GM18507 (cell line): ENCODE measurements at regions not wholly inside any gene's neighbourhood (a gene's known extent, or its start where the extent isn't known, plus 50 kb on each side); places are given as distances from the start of the nearest gene placed in this dataset.
"Not testable (repeated sequence)": the region's sequence is repeated elsewhere in the genome, so short reads cannot be mapped to it uniquely, and the experiment has no call there.

Source experiments
- DNase-seq: peaks from one replicate; pipeline ENCODE4 v3.0.0; 2011; ENCODE audit warnings: low read depth; ENCODE audit not compliant: insufficient read length; ENCODE audit errors: extremely low spot score
- FAIRE-seq: peaks from 2 replicates; lab custom pipeline; 2011; peaks lifted over from hg19 to GRCh38; lab: Jason Lieb, UNC

DNA sequence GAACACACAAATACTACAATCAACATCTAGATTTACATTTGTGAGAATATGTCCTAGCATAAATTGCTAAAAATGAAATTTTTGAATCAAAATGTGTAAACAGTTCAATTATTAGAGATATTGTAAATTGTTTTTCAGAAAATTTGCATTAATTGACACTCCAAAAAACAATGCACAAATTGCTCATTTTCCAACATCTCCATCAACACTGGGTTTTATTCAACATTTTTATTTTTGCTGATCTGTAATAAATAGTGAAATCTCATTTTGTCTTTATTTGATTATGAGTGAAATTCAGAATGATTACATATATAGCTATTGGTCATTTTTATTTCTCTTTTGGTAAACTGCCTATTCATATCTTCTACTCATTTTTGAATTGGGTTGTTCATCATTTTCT, 120.0 kb upstream of the GRIA3 start:
- DNase-seq (no peak), FAIRE-seq (no peak)

- FAIRE-seq (no peak), DNase-seq (no peak)
Measured at GRCh38 chrX:123072686-123073385, 111.2 kb upstream of the GRIA3 start.

DNA sequence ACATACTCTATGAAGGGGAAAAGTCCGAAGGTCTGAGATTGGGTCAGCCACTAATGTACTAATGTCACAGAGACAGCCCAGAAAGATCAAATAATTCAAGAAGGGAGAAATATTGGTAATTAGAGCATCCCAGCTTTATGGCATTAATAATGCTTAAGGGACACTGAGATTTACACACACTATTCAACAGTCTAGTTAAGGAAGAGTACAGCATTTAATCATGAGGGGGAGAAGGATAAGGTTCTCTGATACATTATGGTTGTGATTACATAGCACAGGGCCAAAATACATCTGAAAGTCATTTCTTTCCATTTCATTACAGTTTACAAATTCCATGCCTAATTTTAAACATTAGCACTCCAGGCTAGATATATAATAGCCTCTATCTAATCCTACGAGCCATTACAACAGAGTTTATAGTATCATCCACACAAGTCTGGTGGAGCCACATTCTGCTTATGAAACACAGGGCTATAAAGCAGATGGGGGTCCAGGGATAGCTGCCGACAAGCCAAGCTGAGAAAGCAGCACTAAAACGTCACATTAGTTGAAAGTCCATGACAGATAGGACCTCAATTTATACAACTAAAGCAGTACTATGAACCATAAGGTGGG, 108.0 kb upstream of the GRIA3 start:
- no peak for FAIRE-seq
- no peak for DNase-seq

DNA sequence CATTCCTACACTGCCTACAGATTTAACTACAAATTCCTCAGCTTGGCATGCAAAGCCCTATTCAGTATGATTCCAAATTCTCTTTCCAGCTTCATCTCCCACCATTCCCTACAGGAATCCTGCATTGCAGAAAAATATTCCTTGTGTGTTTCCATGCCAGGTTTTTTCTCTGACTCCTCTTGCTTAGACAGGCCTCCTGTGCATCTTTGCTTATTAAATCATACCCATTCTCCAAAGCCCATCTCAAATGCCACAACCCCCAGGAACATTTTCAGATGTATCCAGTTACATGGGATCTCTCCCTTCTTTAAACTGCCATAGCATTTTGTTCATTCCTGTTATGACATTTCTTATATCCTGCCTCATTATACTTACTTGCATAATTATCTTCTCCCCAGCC, 106.4 kb upstream of the GRIA3 start:
- FAIRE-seq = no peak
- DNase-seq = no peak

- no peak for DNase-seq
- no peak for FAIRE-seq
Measured at GRCh38 chrX:123080065-123080464, 104.0 kb upstream of the GRIA3 start.

DNA sequence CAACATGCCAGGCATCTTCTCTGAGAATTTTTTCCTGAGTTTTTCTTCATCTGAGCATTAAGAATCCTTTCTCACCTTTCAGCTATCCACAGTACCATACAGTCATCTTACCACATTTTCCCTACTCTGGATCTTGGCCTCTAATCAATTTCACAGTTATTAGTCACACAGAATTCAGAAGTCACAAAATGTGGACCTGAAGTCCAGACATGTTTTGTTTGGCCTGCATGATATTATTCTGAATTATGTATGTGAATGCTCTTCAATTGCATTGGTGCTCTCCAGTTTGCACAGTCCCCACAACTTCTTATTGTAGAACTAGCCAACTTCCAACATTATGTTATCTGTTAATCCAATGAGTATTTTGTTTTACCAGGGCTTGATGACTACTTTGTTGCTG, 102.3 kb upstream of the GRIA3 start:
- FAIRE-seq (no peak), DNase-seq (no peak)

- FAIRE-seq (no peak), DNase-seq (no peak)
Measured at GRCh38 chrX:123083924-123084323, 100.2 kb upstream of the GRIA3 start.

GRCh38 chrX:123084797-123085196, 99.3 kb upstream of the GRIA3 start:
- no peak for FAIRE-seq
- DNase-seq = no peak

GRCh38 chrX:123085311-123085940, 98.7 kb upstream of the GRIA3 start:
- FAIRE-seq (no peak), DNase-seq (no peak)

DNA sequence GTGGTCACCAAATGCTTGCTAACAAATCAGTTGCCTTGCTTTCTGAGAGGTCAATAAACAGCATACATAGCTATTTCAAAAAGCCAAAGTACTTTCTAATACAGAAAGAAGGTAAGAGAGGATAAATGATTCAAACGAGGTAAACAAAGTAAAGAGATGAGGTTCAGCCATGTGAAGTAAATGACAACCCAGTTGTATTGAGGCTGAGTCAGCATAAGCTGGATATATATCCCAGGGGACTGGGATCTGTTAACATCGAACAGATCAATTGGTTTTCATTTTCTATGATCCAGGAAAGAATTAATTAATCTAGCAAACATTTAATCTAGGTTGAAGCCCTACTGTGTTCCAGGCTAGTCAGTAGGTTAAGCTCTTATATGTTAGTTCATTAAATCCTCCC, 97.3 kb upstream of the GRIA3 start:
- DNase-seq = no peak
- FAIRE-seq = no peak

DNA sequence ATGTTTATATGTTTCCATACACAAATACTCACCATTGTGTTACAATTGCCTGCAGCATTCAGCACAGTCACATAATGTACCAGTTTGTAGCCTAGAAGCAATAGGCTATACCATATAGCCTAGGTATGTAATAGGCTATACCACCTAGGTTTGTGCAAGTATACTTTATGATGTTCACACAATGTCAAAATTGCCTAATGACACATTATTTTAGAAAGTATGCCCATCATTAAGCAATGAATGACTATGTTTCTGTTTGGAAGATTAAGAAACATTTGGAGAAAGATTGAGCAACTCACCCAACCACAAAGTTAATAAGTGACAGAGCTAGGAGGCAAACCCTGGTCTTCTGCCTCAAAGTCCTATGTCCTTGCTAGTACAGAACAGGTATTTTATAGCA, 96.8 kb upstream of the GRIA3 start:
- FAIRE-seq (no peak), DNase-seq (no peak)

GRCh38 chrX:123088331-123088730, 95.7 kb upstream of the GRIA3 start:
- FAIRE-seq = no peak
- DNase-seq = no peak

- DNase-seq (no peak), FAIRE-seq (no peak)
Measured at GRCh38 chrX:123088930-123089329, 95.1 kb upstream of the GRIA3 start.

- DNase-seq (no peak), FAIRE-seq (no peak)
Measured at GRCh38 chrX:123093792-123094191, 90.3 kb upstream of the GRIA3 start.

DNA sequence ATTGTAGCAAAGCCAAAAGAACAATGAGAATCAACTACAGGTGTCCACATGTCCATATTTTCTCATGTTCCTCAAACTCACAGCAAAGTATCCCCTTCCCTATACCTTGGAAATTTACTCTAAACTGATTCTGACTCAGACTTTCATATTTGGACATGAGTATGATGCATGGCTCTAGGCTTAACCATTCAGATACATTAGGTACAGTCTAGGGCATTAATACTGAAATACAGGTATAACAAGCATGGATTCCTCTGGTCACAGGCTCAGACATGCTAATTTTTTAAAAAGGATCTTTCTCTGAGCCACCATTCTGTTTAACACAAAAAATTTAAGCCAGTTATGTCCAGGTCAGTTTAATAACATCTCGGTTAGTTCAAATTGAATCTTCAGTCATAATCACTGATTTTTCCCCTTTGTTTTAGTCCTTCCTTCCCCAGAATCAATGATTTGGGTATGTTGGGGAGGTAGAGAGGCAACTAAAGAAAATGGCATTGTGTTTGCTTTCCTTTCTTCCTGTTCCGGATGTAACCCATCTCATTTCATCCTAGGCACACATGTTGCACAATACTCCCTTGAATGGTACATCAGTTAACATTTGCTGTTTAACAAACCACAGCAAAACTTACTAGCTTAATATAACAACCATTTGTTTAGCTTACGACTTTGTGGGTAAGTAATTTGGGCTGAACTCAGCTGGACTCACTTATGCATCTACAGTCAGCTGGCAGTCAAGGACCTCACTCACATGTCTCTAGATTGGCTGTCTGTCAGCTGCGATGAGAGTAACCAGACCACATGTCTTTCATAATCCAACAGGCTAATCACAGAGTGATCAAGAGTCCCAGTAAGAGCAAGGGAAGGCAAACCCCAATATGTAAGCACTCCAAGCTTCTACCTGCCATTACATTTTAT, 75.3 kb upstream of the GRIA3 start:
- FAIRE-seq (no peak), DNase-seq (no peak)

DNA sequence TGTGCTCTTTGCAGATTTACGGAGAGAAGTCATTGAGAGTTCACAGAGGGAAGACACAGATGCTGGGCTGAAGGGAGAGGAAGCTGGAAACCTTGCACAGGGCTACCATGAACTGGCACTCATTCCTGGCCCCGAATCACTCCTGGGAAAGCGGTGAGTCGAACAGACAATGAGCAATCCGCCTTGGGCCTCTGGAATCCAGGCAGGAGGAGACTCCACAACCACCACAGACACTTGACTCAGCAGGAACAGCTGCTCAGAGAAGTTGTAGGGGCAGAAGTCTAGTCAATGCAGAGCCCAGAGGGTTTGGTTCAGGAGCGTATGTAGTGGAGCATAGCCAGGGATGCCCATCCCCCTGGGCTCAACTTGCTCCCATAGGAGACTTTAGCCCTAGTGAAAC, 62.8 kb upstream of the GRIA3 start:
- DNase-seq (no peak), FAIRE-seq (no peak)

DNA sequence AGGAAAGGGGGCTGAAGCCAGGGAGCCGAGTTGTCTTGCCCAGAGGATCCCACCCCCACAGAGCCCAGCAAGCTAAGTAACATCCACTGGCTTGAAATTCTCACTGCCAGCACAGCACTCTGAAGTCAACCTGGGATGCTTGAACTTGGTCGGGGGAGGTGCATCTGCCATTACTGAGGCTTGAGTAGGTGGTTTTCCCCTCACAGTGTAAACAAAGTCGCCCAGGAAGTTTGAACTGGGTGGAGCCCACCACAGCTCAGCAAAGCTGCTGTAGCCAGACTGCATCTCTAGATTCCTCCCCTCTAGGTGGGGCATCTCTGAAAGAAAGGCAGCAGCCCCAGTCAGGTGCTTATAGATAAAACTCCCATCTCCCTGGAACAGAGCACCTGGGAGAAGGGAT, 54.3 kb upstream of the GRIA3 start:
- FAIRE-seq, DNase-seq: not testable (repeated sequence)
